ENCODE measurements at regions not wholly inside any gene's neighbourhood (a gene's known extent, or its start where the extent isn't known, plus 50 kb on each side); places are given as distances from the start of the nearest gene placed in this dataset.

- DNase-seq, result peak; percentile 47 to 68
Measured at GRCh38 chr12:111221062-111222026, 147.6 kb downstream of the PHETA1 start.

- no peak for DNase-seq
Measured at GRCh38 chr12:111220363-111220762, 148.5 kb downstream of the PHETA1 start.

- DNase-seq, result no peak
Measured at GRCh38 chr12:111219440-111219839, 149.5 kb downstream of the PHETA1 start.

- no peak for DNase-seq
Measured at GRCh38 chr12:111218499-111218898, 150.4 kb downstream of the PHETA1 start.

- no peak for DNase-seq
Measured at GRCh38 chr12:111216387-111217159, 152.3 kb downstream of the PHETA1 start.

- no peak for DNase-seq
Measured at GRCh38 chr12:111215881-111216280, 153.0 kb downstream of the PHETA1 start.

GRCh38 chr12:111214401-111214800 is 154.5 kb downstream of the PHETA1 start:
- DNase-seq, result no peak

- DNase-seq, result no peak
Measured at GRCh38 chr12:111213561-111213960, 155.3 kb downstream of the PHETA1 start.

GRCh38 chr12:111212814-111213456 is 156.0 kb downstream of the PHETA1 start:
- no peak for DNase-seq

GRCh38 chr12:111211910-111212757 is 156.8 kb downstream of the PHETA1 start:
- DNase-seq, result peak in 1 of 2 experiments; percentile 16

GRCh38 chr12:111209811-111210210 is 159.1 kb downstream of the PHETA1 start:
- no peak for DNase-seq

GRCh38 chr12:111207761-111208160 is 161.1 kb downstream of the PHETA1 start:
- no peak for DNase-seq

GRCh38 chr12:111204788-111205241 is 164.1 kb downstream of the PHETA1 start:
- DNase-seq, result no peak

- DNase-seq, result no peak
Measured at GRCh38 chr12:111203969-111204368, 164.9 kb downstream of the PHETA1 start.

- no peak for DNase-seq
Measured at GRCh38 chr12:111203446-111203845, 165.4 kb downstream of the PHETA1 start.

- no peak for DNase-seq
Measured at GRCh38 chr12:111202237-111202915, 166.5 kb downstream of the PHETA1 start.

- DNase-seq, result no peak
Measured at GRCh38 chr12:111201495-111202236, 167.2 kb downstream of the PHETA1 start.

GRCh38 chr12:111201036-111201435 is 167.9 kb downstream of the PHETA1 start:
- DNase-seq, result no peak

GRCh38 chr12:111197376-111197944 is 171.4 kb downstream of the PHETA1 start:
- DNase-seq, result no peak

- peak; percentile 40 to 62 for DNase-seq
Measured at GRCh38 chr12:111196532-111196931, 172.4 kb downstream of the PHETA1 start.
